Left lung (tissue), 4 donors: ENCODE measurements at regions not wholly inside any gene's neighbourhood (a gene's known extent, or its start where the extent isn't known, plus 50 kb on each side); places are given as distances from the start of the nearest gene placed in this dataset.

Source experiments
- ATAC-seq: fragments of 200-7000 bp; cut with Tn5 transposase; one replicate; pipeline ENCODE4 v1.9.1; 2020; ENCODE audit warnings: moderate library complexity
- DNase-seq, 4 donors: peaks; one replicate each; pipeline ENCODE4 v3.0.0-alpha.2; 2013 to 2020
- H3K27ac ChIP-seq, 2 donors: fragments of 200-600 bp; sonication (generic) in 1 of 2; one replicate each; pipeline versions ENCODE4 v1.5.0 to v1.8.0; 2020 to 2021
- H3K27me3 ChIP-seq, 2 donors: fragments of 200-600 bp; sonication (generic) in 1 of 2; one replicate each; pipeline versions ENCODE4 v1.5.0 to v1.8.0; 2020 to 2021
- H3K36me3 ChIP-seq, 2 donors: fragments of 200-600 bp; sonication (generic) in 1 of 2; one replicate each; pipeline versions ENCODE4 v1.5.0 to v1.8.0; 2020 to 2021
- H3K4me1 ChIP-seq, 2 donors: fragments of 200-600 bp; one replicate each; pipeline ENCODE4 v1.8.0; 2021
- H3K4me3 ChIP-seq, 2 donors: fragments of 200-600 bp; sonication (generic) in 1 of 2; one replicate each; pipeline versions ENCODE4 v1.5.0 to v1.8.0; 2020 to 2021; ENCODE audit warnings: mild to moderate bottlenecking in 1 of 2
- H3K9me3 ChIP-seq, 2 donors: fragments of 200-600 bp; sonication (generic) in 1 of 2; one replicate each; pipeline versions ENCODE4 v1.5.0 to v1.8.0; 2020 to 2021
- CTCF ChIP-seq, 2 donors: fragments of 200-600 bp; sonication (generic) in 1 of 2; IDR thresholded peaks; one replicate each; pipeline versions ENCODE4 v1.5.0 to v1.8.0; 2021; ENCODE audit warnings: antibody characterized with exemption in 2 of 2
- intact Hi-C, 2 donors: fragments of 100-400 bp; cut with DNase I; formaldehyde crosslinking; loops; one replicate each; pipeline versions ENCODE4 v1.11.2 to v1.14.2; 2022
- donor health status: DM: no; HTN: yes; CAD: no.
- donor health status: DM: no; HTN: no; CAD: no.

GRCh38 chr1:187374082-187374481 is 545.3 kb downstream of the PLA2G4A start:
- no peaks in the 10 kb centered on the region for H3K4me1 ChIP-seq
- DNase-seq (no peak), ATAC-seq (no peak)
- H3K4me3 ChIP-seq: no peak overlapping the region
- no peak overlapping the region for H3K27ac ChIP-seq
- intact Hi-C loops: no loop called here
- TF ChIP-seq CTCF (IDR thresholded peaks at IDR 0.05): no peak
- no peaks in the 10 kb centered on the region for H3K36me3 ChIP-seq
- H3K27me3 ChIP-seq: no peaks in the 10 kb centered on the region
- no peaks in the 10 kb centered on the region for H3K9me3 ChIP-seq

- Histone ChIP-seq H3K4me1 (no peaks in the 10 kb centered on the region), H3K9me3 (no peaks in the 10 kb centered on the region), H3K4me3 (no peak overlapping the region), H3K27ac (no peak overlapping the region), H3K36me3 (no peaks in the 10 kb centered on the region), H3K27me3 (no peaks in the 10 kb centered on the region)
- DNase-seq (no peak), ATAC-seq (no peak)
- TF ChIP-seq CTCF (IDR thresholded peaks at IDR 0.05): no peak
- intact Hi-C loops: no loop called here
These were observed 546.0 kb downstream of the PLA2G4A start for GRCh38 chr1:187374742-187375141.

- H3K27me3 ChIP-seq: no peaks in the 10 kb centered on the region
- DNase-seq: no peak
- ATAC-seq: no peak
- H3K36me3 ChIP-seq: no peaks in the 10 kb centered on the region
- no peaks in the 10 kb centered on the region for H3K4me1 ChIP-seq
- intact Hi-C loops: no loop called here
- no peak overlapping the region for H3K27ac ChIP-seq
- no peak overlapping the region for H3K4me3 ChIP-seq
- H3K9me3 ChIP-seq: no peaks in the 10 kb centered on the region
- no peak for TF ChIP-seq CTCF (IDR thresholded peaks at IDR 0.05)
These were observed 554.6 kb downstream of the PLA2G4A start for GRCh38 chr1:187383366-187383765.

- H3K4me3 ChIP-seq: no peak overlapping the region
- intact Hi-C loops: no loop called here
- TF ChIP-seq CTCF (IDR thresholded peaks at IDR 0.05): no peak
- H3K9me3 ChIP-seq: no peaks in the 10 kb centered on the region
- H3K4me1 ChIP-seq: no peaks in the 10 kb centered on the region
- H3K36me3 ChIP-seq: no peaks in the 10 kb centered on the region
- no peak overlapping the region for H3K27ac ChIP-seq
- H3K27me3 ChIP-seq: no peaks in the 10 kb centered on the region
- DNase-seq: no peak
- no peak for ATAC-seq
These were observed 555.8 kb downstream of the PLA2G4A start for GRCh38 chr1:187384504-187384903.

GRCh38 chr1:187390215-187390818 is 561.6 kb downstream of the PLA2G4A start:
- no peak for TF ChIP-seq CTCF (IDR thresholded peaks at IDR 0.05)
- DNase-seq (no peak), ATAC-seq (no peak)
- no peak overlapping the region for H3K4me3 ChIP-seq
- no peaks in the 10 kb centered on the region for H3K4me1 ChIP-seq
- no peaks in the 10 kb centered on the region for H3K36me3 ChIP-seq
- H3K9me3 ChIP-seq: no peaks in the 10 kb centered on the region
- H3K27me3 ChIP-seq: no peaks in the 10 kb centered on the region
- intact Hi-C loops: no loop called here
- H3K27ac ChIP-seq: no peak overlapping the region
